ENCODE measurements at regions not wholly inside any gene's neighbourhood (a gene's known extent, or its start where the extent isn't known, plus 50 kb on each side); places are given as distances from the start of the nearest gene placed in this dataset.
A peak's percentile ranks its signal among the peaks of the same experiment; 100 is the strongest.
"Not testable (repeated sequence)": the region's sequence is repeated elsewhere in the genome, so short reads cannot be mapped to it uniquely, and the experiment has no call there.

- DNase-seq (ENCODE audit: low read depth): no peak
Measured at GRCh38 chr5:112112346-112112745, 306.7 kb downstream of the EPB41L4A start.

- DNase-seq (ENCODE audit: low read depth): peak; percentile 58
Measured at GRCh38 chr5:112109331-112110007, 309.6 kb downstream of the EPB41L4A start.

GRCh38 chr5:112106878-112107277, 312.2 kb downstream of the EPB41L4A start:
- DNase-seq (ENCODE audit: low read depth): no peak

GRCh38 chr5:112097768-112098167, 321.3 kb downstream of the EPB41L4A start:
- peak; percentile 11 for DNase-seq (ENCODE audit: low read depth)

- no peak for DNase-seq (ENCODE audit: low read depth)
Measured at GRCh38 chr5:112087222-112087621, 330.2 kb upstream of the NREP start.

- no peak for DNase-seq (ENCODE audit: low read depth)
Measured at GRCh38 chr5:112086740-112087139, 329.7 kb upstream of the NREP start.

- DNase-seq (ENCODE audit: low read depth): no peak
Measured at GRCh38 chr5:112084149-112084548, 327.2 kb upstream of the NREP start.

- DNase-seq (ENCODE audit: low read depth): peak; percentile 40
Measured at GRCh38 chr5:112083623-112084022, 326.6 kb upstream of the NREP start.

GRCh38 chr5:112077180-112077579, 320.2 kb upstream of the NREP start:
- peak; percentile 44 for DNase-seq (ENCODE audit: low read depth)

- DNase-seq (ENCODE audit: low read depth): no peak
Measured at GRCh38 chr5:112070022-112070421, 313.0 kb upstream of the NREP start.

GRCh38 chr5:112069329-112069728, 312.3 kb upstream of the NREP start:
- DNase-seq (ENCODE audit: low read depth): no peak

- no peak for DNase-seq (ENCODE audit: low read depth)
Measured at GRCh38 chr5:112068593-112068992, 311.6 kb upstream of the NREP start.

- no peak for DNase-seq (ENCODE audit: low read depth)
Measured at GRCh38 chr5:112065781-112066180, 308.8 kb upstream of the NREP start.

GRCh38 chr5:112064956-112065355, 308.0 kb upstream of the NREP start:
- no peak for DNase-seq (ENCODE audit: low read depth)

- DNase-seq (ENCODE audit: low read depth): no peak
Measured at GRCh38 chr5:112064271-112064701, 307.3 kb upstream of the NREP start.

GRCh38 chr5:112063856-112064255, 306.9 kb upstream of the NREP start:
- DNase-seq (ENCODE audit: low read depth): no peak

- no peak for DNase-seq (ENCODE audit: low read depth)
Measured at GRCh38 chr5:112063191-112063590, 306.2 kb upstream of the NREP start.

GRCh38 chr5:112062181-112062580, 305.2 kb upstream of the NREP start:
- DNase-seq (ENCODE audit: low read depth): no peak

GRCh38 chr5:112061666-112062065, 304.7 kb upstream of the NREP start:
- no peak for DNase-seq (ENCODE audit: low read depth)

- DNase-seq (ENCODE audit: low read depth): no peak
Measured at GRCh38 chr5:112059579-112060135, 302.7 kb upstream of the NREP start.

GRCh38 chr5:112049738-112050137, 292.7 kb upstream of the NREP start:
- peak; percentile 20 for DNase-seq (ENCODE audit: low read depth)

- DNase-seq (ENCODE audit: low read depth): peak; percentile 85
Measured at GRCh38 chr5:112036206-112036605, 279.2 kb upstream of the NREP start.

GRCh38 chr5:112034421-112034979, 277.5 kb upstream of the NREP start:
- no peak for DNase-seq (ENCODE audit: low read depth)

GRCh38 chr5:112026879-112027278, 269.9 kb upstream of the NREP start:
- DNase-seq (ENCODE audit: low read depth): not testable (repeated sequence)

Measured in EH (cell line).